Right lobe of liver (tissue), 6 donors: ENCODE measurements at regions not wholly inside any gene's neighbourhood (a gene's known extent, or its start where the extent isn't known, plus 50 kb on each side); places are given as distances from the start of the nearest gene placed in this dataset.

ENCODE experiments used
- ATAC-seq, 4 donors: fragments of 200-7000 bp; cut with Tn5 transposase; one replicate each; pipeline ENCODE4 v1.9.1; 2020; ENCODE audit warnings: mild to moderate bottlenecking in 4 of 4, moderate library complexity in 4 of 4
- DNase-seq, 3 donors: peaks; one replicate each; pipeline ENCODE4 v3.0.0-alpha.2; 2020
- H3K27ac ChIP-seq, 3 donors: fragments of 200-600 bp; one replicate each; pipeline ENCODE4 v1.8.0; 2022
- H3K27me3 ChIP-seq, 2 donors: fragments of 200-600 bp; one replicate each; pipeline ENCODE4 v1.8.0; 2022
- H3K36me3 ChIP-seq, 4 donors: fragments of 200-600 bp; sonication (generic) in 1 of 4; one replicate each; pipeline versions ENCODE4 v1.5.1 to v1.8.0; 2017 to 2022; ENCODE audit warnings: control low read depth in 1 of 4
- H3K4me1 ChIP-seq, 4 donors: fragments of 200-600 bp; sonication (generic) in 1 of 4; one replicate each; pipeline versions ENCODE4 v1.5.1 to v1.8.0; 2017 to 2022; ENCODE audit warnings: control low read depth in 1 of 4
- H3K4me3 ChIP-seq, 3 donors: fragments of 200-600 bp; one replicate each; pipeline ENCODE4 v1.8.0; 2022
- H3K9me3 ChIP-seq, 4 donors: fragments of 200-600 bp; sonication (generic) in 1 of 4; one replicate each; pipeline versions ENCODE4 v1.5.1 to v1.8.0; 2017 to 2022; ENCODE audit warnings: control low read depth in 1 of 4
- CTCF ChIP-seq, 4 donors: fragments of 200-600 bp in 3 of 4; fragments of 450-650 bp in 1 of 4; IDR thresholded peaks; one replicate each; pipeline versions ENCODE4 v1.5.1 to v1.8.0; 2016 to 2022; ENCODE audit warnings: antibody characterized with exemption in 4 of 4, mild to moderate bottlenecking in 2 of 4
- POLR2A ChIP-seq: fragments of 450-650 bp; IDR thresholded peaks from one replicate; pipeline ENCODE4 v1.6.1; 2017; ENCODE audit warnings: antibody characterized with exemption, mild to moderate bottlenecking
- WGBS: methylation state at CpG from one replicate; pipeline ENCODE4 v1.1.6; 2018; ENCODE audit warnings: low coverage, low lambda C conversion rate; ENCODE audit not compliant: insufficient coverage; ENCODE audit errors: missing lambda C conversion rate; 5-methylcytosine and 5-hydroxymethylcytosine counted together
- intact Hi-C, 2 donors: fragments of 100-400 bp; cut with DNase I; formaldehyde crosslinking; loops; one replicate each; pipeline versions ENCODE4 v1.11.2 to v1.14.1; 2022
- microRNA-seq, 2 donors: library from miRNA; unstranded; fragments of <30 nt; microRNA quantifications; one replicate each; pipeline ENCODE4, GENCODE V29; 2019 to 2020
- small RNA-seq, 2 experiments: library from RNA; depleted of rRNA; stranded (forward); fragments of <200 nt; gene quantifications; one replicate each; pipeline ENCODE3, GENCODE V24; 2016
- donor health status: DM: no; HTN: yes; CAD: no.
- donor health status: DM: no; HTN: no; CAD: no.
- donor health status: DM: no; HTN: no; CAD: no.
- donor health status: DM: no; HTN: yes; CAD: no.
- donor health status: DM: no; HTN: yes; CAD: no.

GRCh38 chr21:20946701-20947100, 51.5 kb upstream of the NCAM2 start:
- H3K27ac ChIP-seq, result no peak overlapping the region
- no peak for TF ChIP-seq CTCF (IDR thresholded peaks at IDR 0.05)
- no peak for TF ChIP-seq POLR2A
- ATAC-seq (no peak), DNase-seq (no peak)
- intact Hi-C loops, result no loop called here
- 42% methylated on average over 3 of the region's 5 CpGs for WGBS
- no peaks in the 10 kb centered on the region for H3K9me3 ChIP-seq
- H3K36me3 ChIP-seq, result no peaks in the 10 kb centered on the region
- no peaks in the 10 kb centered on the region for H3K4me1 ChIP-seq
- no peak overlapping the region for H3K4me3 ChIP-seq
- H3K27me3 ChIP-seq, result no peaks in the 10 kb centered on the region

Small RNAs in the stretch of these regions (microRNA-seq; reads per million reads assigned to microRNA genes)
- gene MIR548X, result 0 reads per million in 2 donors

Small RNAs in the stretch of these regions (small RNA-seq; reads per million reads assigned to genes)
- 0 reads per million in 2 experiments for gene AL157359.3
- 0 reads per million in 2 experiments for gene AP001506.1
- gene MIR548X, result 0 reads per million in 2 experiments
- 0 reads per million in 2 experiments for gene RN7SKP147
- 0 reads per million in 2 experiments for gene RNU1-139P
- gene RNU6-772P, result 0 reads per million in 2 experiments
- 0 reads per million in 2 experiments for gene RPL37P4
